HG03378 (cell line): ENCODE measurements at regions not wholly inside any gene's neighbourhood (a gene's known extent, or its start where the extent isn't known, plus 50 kb on each side); places are given as distances from the start of the nearest gene placed in this dataset.

Experiments
- ATAC-seq: cut with Tn5 transposase; IDR thresholded peaks from one replicate; pipeline ENCODE4 v1.9.1; 2021; ENCODE audit warnings: mild to moderate bottlenecking, moderate library complexity; ENCODE audit not compliant: unreplicated experiment

- ATAC-seq: peak; percentile 95
Observed at GRCh38 chr2:160994141-160995002, 165.9 kb upstream of the TANK start.

- ATAC-seq: no peak
Observed at GRCh38 chr2:160996584-160996983, 163.6 kb upstream of the TANK start.

- no peak for ATAC-seq
Observed at GRCh38 chr2:161004379-161004778, 155.8 kb upstream of the TANK start.

GRCh38 chr2:161005170-161005569 is 155.1 kb upstream of the TANK start:
- no peak for ATAC-seq

GRCh38 chr2:161008311-161008710 is 151.9 kb upstream of the TANK start:
- ATAC-seq: no peak

GRCh38 chr2:161010503-161011015 is 149.7 kb upstream of the TANK start:
- ATAC-seq: no peak

- ATAC-seq: no peak
Observed at GRCh38 chr2:161017780-161018470, 142.3 kb upstream of the TANK start.

GRCh38 chr2:161019311-161019710 is 140.9 kb upstream of the TANK start:
- no peak for ATAC-seq

- no peak for ATAC-seq
Observed at GRCh38 chr2:161020437-161020836, 139.8 kb upstream of the TANK start.

GRCh38 chr2:161028581-161028980 is 131.6 kb upstream of the TANK start:
- no peak for ATAC-seq

GRCh38 chr2:161029321-161029720 is 130.9 kb upstream of the TANK start:
- no peak for ATAC-seq

GRCh38 chr2:161030260-161031063 is 129.8 kb upstream of the TANK start:
- ATAC-seq: no peak

GRCh38 chr2:161031511-161031910 is 128.7 kb upstream of the TANK start:
- no peak for ATAC-seq

GRCh38 chr2:161032635-161033034 is 127.6 kb upstream of the TANK start:
- no peak for ATAC-seq

- no peak for ATAC-seq
Observed at GRCh38 chr2:161033059-161033660, 127.1 kb upstream of the TANK start.

GRCh38 chr2:161036926-161037325 is 123.3 kb upstream of the TANK start:
- ATAC-seq: no peak

- no peak for ATAC-seq
Observed at GRCh38 chr2:161039071-161039470, 121.2 kb upstream of the TANK start.

GRCh38 chr2:161041356-161041755 is 118.9 kb upstream of the TANK start:
- ATAC-seq: no peak

- ATAC-seq: no peak
Observed at GRCh38 chr2:161042990-161043625, 117.1 kb upstream of the TANK start.

GRCh38 chr2:161044095-161044865 is 115.9 kb upstream of the TANK start:
- ATAC-seq: no peak
